OCI-LY1 (cell line): ENCODE measurements at regions not wholly inside any gene's neighbourhood (a gene's known extent, or its start where the extent isn't known, plus 50 kb on each side); places are given as distances from the start of the nearest gene placed in this dataset.

Experiments used
- EZH2 ChIP-seq: fragments of 200-600 bp; sonication (generic), shearing (Covaris generic); IDR thresholded peaks from 2 replicates; pipeline ENCODE4 v1.8.0; 2017; ENCODE audit warnings: borderline replicate concordance, mixed run types, mild to moderate bottlenecking, antibody characterized with exemption, low read length, moderate library complexity, mixed read lengths
- TF ChIP-seq, protein P1 (sequence below): fragments of 200-600 bp; sonication (generic), shearing (Covaris generic); IDR thresholded peaks from 2 replicates; pipeline ENCODE4 v1.5.1; 2017; ENCODE audit warnings: mild to moderate bottlenecking, antibody characterized with exemption, low read length, moderate library complexity, mixed read lengths

GRCh38 chr22:49092716-49093115 lies 735.0 kb downstream of the BRD1 start:
- TF ChIP-seq, protein P1, sequence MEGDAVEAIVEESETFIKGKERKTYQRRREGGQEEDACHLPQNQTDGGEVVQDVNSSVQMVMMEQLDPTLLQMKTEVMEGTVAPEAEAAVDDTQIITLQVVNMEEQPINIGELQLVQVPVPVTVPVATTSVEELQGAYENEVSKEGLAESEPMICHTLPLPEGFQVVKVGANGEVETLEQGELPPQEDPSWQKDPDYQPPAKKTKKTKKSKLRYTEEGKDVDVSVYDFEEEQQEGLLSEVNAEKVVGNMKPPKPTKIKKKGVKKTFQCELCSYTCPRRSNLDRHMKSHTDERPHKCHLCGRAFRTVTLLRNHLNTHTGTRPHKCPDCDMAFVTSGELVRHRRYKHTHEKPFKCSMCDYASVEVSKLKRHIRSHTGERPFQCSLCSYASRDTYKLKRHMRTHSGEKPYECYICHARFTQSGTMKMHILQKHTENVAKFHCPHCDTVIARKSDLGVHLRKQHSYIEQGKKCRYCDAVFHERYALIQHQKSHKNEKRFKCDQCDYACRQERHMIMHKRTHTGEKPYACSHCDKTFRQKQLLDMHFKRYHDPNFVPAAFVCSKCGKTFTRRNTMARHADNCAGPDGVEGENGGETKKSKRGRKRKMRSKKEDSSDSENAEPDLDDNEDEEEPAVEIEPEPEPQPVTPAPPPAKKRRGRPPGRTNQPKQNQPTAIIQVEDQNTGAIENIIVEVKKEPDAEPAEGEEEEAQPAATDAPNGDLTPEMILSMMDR: no peak
- TF ChIP-seq EZH2: no peak
